Mesendoderm (in vitro differentiated cells): ENCODE measurements at regions not wholly inside any gene's neighbourhood (a gene's known extent, or its start where the extent isn't known, plus 50 kb on each side); places are given as distances from the start of the nearest gene placed in this dataset.

Experiments
- DNase-seq: peaks from one replicate; pipeline ENCODE4 v3.0.0; 2013
- H2AK5ac ChIP-seq: 2 replicates; pipeline ENCODE4 v1.6.1; 2013; ENCODE audit warnings: low read length, inconsistent platforms
- H2BK120ac ChIP-seq: 2 replicates; pipeline ENCODE4 v1.6.1; 2013; ENCODE audit warnings: low read depth, mild to moderate bottlenecking, low read length, moderate library complexity, mixed read lengths
- H2BK15ac ChIP-seq: replicated peaks from 2 replicates; pipeline ENCODE4 v1.6.1; 2013; ENCODE audit warnings: low read depth, mild to moderate bottlenecking, moderate library complexity
- H2BK5ac ChIP-seq: 2 replicates; pipeline ENCODE4 v1.6.1; 2013; ENCODE audit warnings: low read length, inconsistent platforms
- H3K18ac ChIP-seq: 2 replicates; pipeline ENCODE4 v1.6.1; 2013; ENCODE audit warnings: mild to moderate bottlenecking, low read length, mixed read lengths
- H3K23ac ChIP-seq: one replicate; pipeline ENCODE4 v1.6.1; 2013; ENCODE audit warnings: low read length
- H3K27ac ChIP-seq: 2 replicates; pipeline ENCODE4 v1.5.1; 2013; ENCODE audit warnings: low read depth, mild to moderate bottlenecking, inconsistent platforms, low read length, moderate library complexity
- H3K27me3 ChIP-seq: 2 replicates; pipeline ENCODE4 v1.6.1; 2013; ENCODE audit warnings: low read length, control low read depth, mild to moderate bottlenecking, inconsistent platforms; ENCODE audit not compliant: insufficient read depth, poor library complexity
- H3K36me3 ChIP-seq: 2 replicates; pipeline ENCODE4 v1.6.1; 2013; ENCODE audit warnings: low read length, inconsistent platforms; ENCODE audit not compliant: control insufficient read depth, insufficient read depth
- H3K4ac ChIP-seq: one replicate; pipeline ENCODE4 v1.6.1; 2013; ENCODE audit warnings: low read depth, mild to moderate bottlenecking, low read length, moderate library complexity
- H3K4me1 ChIP-seq: 2 replicates; pipeline ENCODE4 v1.6.1; 2013; ENCODE audit warnings: low read depth, low read length, inconsistent platforms; ENCODE audit not compliant: control insufficient read depth
- H3K4me2 ChIP-seq: 2 replicates; pipeline ENCODE4 v1.6.1; 2013; ENCODE audit warnings: low read length
- H3K4me3 ChIP-seq: 2 replicates; pipeline ENCODE4 v1.5.1; 2013; ENCODE audit warnings: mild to moderate bottlenecking, low read length
- H3K56ac ChIP-seq: one replicate; pipeline ENCODE4 v1.6.1; 2013; ENCODE audit warnings: low read length
- H3K79me1 ChIP-seq: 2 replicates; pipeline ENCODE4 v1.6.1; 2013; ENCODE audit warnings: low read length, inconsistent platforms
- H3K79me2 ChIP-seq: 2 replicates; pipeline ENCODE4 v1.6.1; 2013; ENCODE audit warnings: mild to moderate bottlenecking, low read length; ENCODE audit not compliant: control insufficient read depth, insufficient read depth
- H3K9ac ChIP-seq: 2 replicates; pipeline ENCODE4 v1.6.1; 2013; ENCODE audit warnings: low read length, inconsistent platforms
- H4K5ac ChIP-seq: one replicate; pipeline ENCODE4 v1.6.1; 2013; ENCODE audit warnings: low read length
- H4K8ac ChIP-seq: one replicate; pipeline ENCODE4 v1.6.1; 2013; ENCODE audit warnings: low read depth, mild to moderate bottlenecking, control low read depth, low read length, moderate library complexity
- WGBS: extraction: QIAGEN DNeasy Blood & Tissue Kit; methylation state at CpG from one replicate; pipeline ENCODE4 v1.1.7; 2013; ENCODE audit warnings: low lambda C conversion rate, missing lambda C conversion rate; ENCODE audit not compliant: insufficient coverage; ENCODE audit errors: extremely low coverage; 5-methylcytosine and 5-hydroxymethylcytosine counted together

GRCh38 chr2:15722980-15723379 is 131.3 kb downstream of the DDX1 start:
- no peak overlapping the region for H4K5ac ChIP-seq
- H3K56ac ChIP-seq = no peak overlapping the region
- no peak for DNase-seq
- no peak overlapping the region for H3K18ac ChIP-seq
- no peak overlapping the region for H3K23ac ChIP-seq
- H3K79me1 ChIP-seq = no peaks in the 10 kb centered on the region
- no peaks in the 10 kb centered on the region for H3K4me1 ChIP-seq
- no peak overlapping the region for H3K4me3 ChIP-seq
- H3K27me3 ChIP-seq = no peaks in the 10 kb centered on the region
- H3K79me2 ChIP-seq = no peaks in the 10 kb centered on the region
- H2BK120ac ChIP-seq = no peak overlapping the region
- H3K4me2 ChIP-seq = no peak overlapping the region
- H3K4ac ChIP-seq = no peak overlapping the region
- H2BK15ac ChIP-seq = no peak overlapping the region
- no peak overlapping the region for H3K9ac ChIP-seq
- H3K27ac ChIP-seq = no peak overlapping the region
- no peaks in the 10 kb centered on the region for H3K36me3 ChIP-seq
- H2BK5ac ChIP-seq = no peak overlapping the region
- no peak overlapping the region for H2AK5ac ChIP-seq
- no peak overlapping the region for H4K8ac ChIP-seq
- WGBS = no CpG with 5 or more reads among the region's 3 CpGs

GRCh38 chr2:15724235-15724634 is 132.6 kb downstream of the DDX1 start:
- no peak overlapping the region for H2AK5ac ChIP-seq
- H3K9ac ChIP-seq = no peak overlapping the region
- H2BK120ac ChIP-seq = no peak overlapping the region
- no peak overlapping the region for H2BK15ac ChIP-seq
- no peak overlapping the region for H4K5ac ChIP-seq
- no peak overlapping the region for H3K4ac ChIP-seq
- no peaks in the 10 kb centered on the region for H3K79me1 ChIP-seq
- H3K56ac ChIP-seq = no peak overlapping the region
- H3K27ac ChIP-seq = no peak overlapping the region
- no peak for DNase-seq
- no peaks in the 10 kb centered on the region for H3K4me1 ChIP-seq
- H3K4me2 ChIP-seq = no peak overlapping the region
- WGBS = no CpG with 5 or more reads among the region's 6 CpGs
- H3K36me3 ChIP-seq = no peaks in the 10 kb centered on the region
- H3K18ac ChIP-seq = no peak overlapping the region
- H4K8ac ChIP-seq = no peak overlapping the region
- H3K23ac ChIP-seq = no peak overlapping the region
- no peaks in the 10 kb centered on the region for H3K79me2 ChIP-seq
- no peak overlapping the region for H2BK5ac ChIP-seq
- H3K4me3 ChIP-seq = no peak overlapping the region
- H3K27me3 ChIP-seq = no peaks in the 10 kb centered on the region

- no peak overlapping the region for H4K5ac ChIP-seq
- H3K18ac ChIP-seq = no peak overlapping the region
- H3K56ac ChIP-seq = no peak overlapping the region
- no peak overlapping the region for H2AK5ac ChIP-seq
- H3K4me2 ChIP-seq = no peak overlapping the region
- no peak overlapping the region for H2BK120ac ChIP-seq
- no peak overlapping the region for H2BK15ac ChIP-seq
- no peaks in the 10 kb centered on the region for H3K27me3 ChIP-seq
- no peak overlapping the region for H3K4ac ChIP-seq
- no peaks in the 10 kb centered on the region for H3K36me3 ChIP-seq
- no peaks in the 10 kb centered on the region for H3K79me2 ChIP-seq
- H4K8ac ChIP-seq = no peak overlapping the region
- DNase-seq = no peak
- H3K27ac ChIP-seq = no peak overlapping the region
- H3K4me3 ChIP-seq = no peak overlapping the region
- no peak overlapping the region for H3K23ac ChIP-seq
- H3K9ac ChIP-seq = no peak overlapping the region
- no peaks in the 10 kb centered on the region for H3K4me1 ChIP-seq
- H2BK5ac ChIP-seq = no peak overlapping the region
- WGBS = no CpG with 5 or more reads among the region's 13 CpGs
- H3K79me1 ChIP-seq = no peaks in the 10 kb centered on the region
Observed at GRCh38 chr2:15725101-15725781, 133.6 kb downstream of the DDX1 start.

- Histone ChIP-seq H3K56ac (no peak overlapping the region), H3K4me3 (no peak overlapping the region), H3K9ac (no peak overlapping the region), H3K4ac (no peak overlapping the region), H2BK15ac (no peak overlapping the region), H4K8ac (no peak overlapping the region), H3K4me1 (no peaks in the 10 kb centered on the region), H2BK120ac (no peak overlapping the region), H3K79me2 (no peaks in the 10 kb centered on the region), H2AK5ac (no peak overlapping the region), H2BK5ac (no peak overlapping the region), H3K18ac (no peak overlapping the region), H3K27me3 (no peaks in the 10 kb centered on the region), H3K23ac (no peak overlapping the region), H3K79me1 (no peaks in the 10 kb centered on the region), H3K36me3 (no peaks in the 10 kb centered on the region), H4K5ac (no peak overlapping the region), H3K27ac (no peak overlapping the region), H3K4me2 (no peak overlapping the region)
- WGBS = no CpG with 5 or more reads among the region's 5 CpGs
- DNase-seq = no peak
Observed at GRCh38 chr2:15725782-15726112, 134.1 kb downstream of the DDX1 start.

- Histone ChIP-seq H3K18ac (no peak overlapping the region), H3K9ac (no peak overlapping the region), H3K27ac (no peak overlapping the region), H2AK5ac (no peak overlapping the region), H3K36me3 (no peaks in the 10 kb centered on the region), H3K4me3 (no peak overlapping the region), H3K79me1 (no peaks in the 10 kb centered on the region), H4K8ac (no peak overlapping the region), H2BK120ac (no peak overlapping the region), H3K56ac (no peak overlapping the region), H2BK5ac (no peak overlapping the region), H3K4ac (no peak overlapping the region), H3K23ac (no peak overlapping the region), H3K4me1 (no peaks in the 10 kb centered on the region), H3K27me3 (peaks cover under 1% of the 10 kb centered on the region), H4K5ac (no peak overlapping the region), H3K4me2 (no peak overlapping the region), H3K79me2 (no peaks in the 10 kb centered on the region), H2BK15ac (no peak overlapping the region)
- WGBS = no CpG with 5 or more reads among the region's 8 CpGs
- DNase-seq = no peak
Observed at GRCh38 chr2:15726321-15727057, 134.8 kb downstream of the DDX1 start.
